Retina (tissue), 1 donor: ENCODE measurements at regions not wholly inside any gene's neighbourhood (a gene's known extent, or its start where the extent isn't known, plus 50 kb on each side); places are given as distances from the start of the nearest gene placed in this dataset.

Experiments
- DNase-seq: peaks from one replicate; pipeline ENCODE4 v3.0.0-alpha.2; 2016

DNA sequence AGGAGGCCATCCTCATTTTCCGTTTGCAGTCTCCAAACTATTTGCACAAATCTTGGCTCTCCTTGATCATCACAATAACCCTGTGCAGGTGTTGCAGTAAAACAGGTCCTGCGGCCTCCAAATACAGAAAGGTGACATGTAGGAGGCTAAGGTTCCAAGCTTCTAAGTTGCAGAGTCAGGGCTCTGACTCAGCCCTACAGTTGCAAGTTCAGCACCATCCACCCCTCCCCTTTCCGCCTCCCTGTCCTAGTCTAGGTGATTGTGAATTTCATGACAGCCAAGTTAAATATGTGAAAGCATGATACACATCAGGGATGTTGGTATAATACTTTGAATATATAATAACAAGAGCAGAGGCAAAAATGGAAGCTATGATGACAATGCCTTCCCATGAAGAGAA is 317.3 kb upstream of the CDH4 start:
- no peak for DNase-seq

DNA sequence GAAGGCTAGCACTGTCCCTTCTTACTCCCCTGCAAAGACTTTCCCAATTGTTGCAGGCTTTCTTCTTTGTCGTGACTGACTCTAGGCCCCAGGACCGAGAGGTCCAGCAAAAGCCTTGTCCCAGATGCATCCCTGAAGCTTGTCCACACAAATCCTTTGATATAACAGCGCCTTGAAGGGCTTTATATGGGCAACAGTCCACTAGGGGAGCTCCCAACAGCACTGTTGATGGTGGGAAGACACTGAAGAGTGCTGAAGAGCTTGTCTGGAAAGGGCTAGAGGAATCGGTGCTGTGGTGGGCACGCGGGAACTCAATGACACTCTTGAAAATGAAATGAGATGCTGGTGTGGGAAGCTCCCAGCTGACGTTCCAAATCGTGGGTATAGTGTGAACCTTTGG is 316.1 kb upstream of the CDH4 start:
- no peak for DNase-seq

DNA sequence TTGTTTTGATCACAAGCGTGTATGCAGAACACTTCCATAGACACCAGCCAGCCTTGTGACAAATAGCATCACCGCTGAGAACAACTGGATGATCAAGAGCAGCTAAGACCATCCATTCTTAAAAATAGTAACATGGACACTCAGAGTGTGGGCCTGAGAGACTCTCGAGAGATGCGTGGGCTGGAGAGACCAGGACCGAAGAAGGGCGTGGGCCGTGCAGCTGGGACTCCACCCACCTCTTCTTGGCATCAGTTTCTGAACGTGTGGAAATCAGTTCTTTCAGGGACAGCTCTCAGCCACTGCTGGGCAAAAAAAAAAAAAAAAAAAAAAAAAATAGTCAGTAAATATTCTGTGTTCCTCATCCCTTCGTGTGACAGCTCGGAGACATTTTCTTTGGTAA is 314.5 kb upstream of the CDH4 start:
- no peak for DNase-seq

DNA sequence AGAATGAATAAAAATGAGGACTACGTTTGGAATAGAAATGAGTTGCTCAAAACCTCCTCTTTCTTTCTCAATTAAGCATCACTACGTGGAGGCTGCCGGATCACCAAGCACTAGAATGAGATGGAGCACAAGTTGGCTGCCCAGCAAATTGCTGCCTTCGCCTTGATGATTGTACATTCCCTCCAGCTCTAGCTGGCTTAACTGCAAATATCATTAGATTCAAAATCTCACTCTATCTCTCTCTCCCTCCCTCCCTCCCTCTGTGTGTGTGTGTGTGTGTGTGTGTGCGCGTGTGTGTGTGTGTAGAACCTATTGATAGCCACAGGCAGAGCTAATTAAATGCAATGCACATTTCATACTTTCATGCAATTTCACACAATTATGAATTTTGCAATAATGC is 310.7 kb upstream of the CDH4 start:
- no peak for DNase-seq

DNA sequence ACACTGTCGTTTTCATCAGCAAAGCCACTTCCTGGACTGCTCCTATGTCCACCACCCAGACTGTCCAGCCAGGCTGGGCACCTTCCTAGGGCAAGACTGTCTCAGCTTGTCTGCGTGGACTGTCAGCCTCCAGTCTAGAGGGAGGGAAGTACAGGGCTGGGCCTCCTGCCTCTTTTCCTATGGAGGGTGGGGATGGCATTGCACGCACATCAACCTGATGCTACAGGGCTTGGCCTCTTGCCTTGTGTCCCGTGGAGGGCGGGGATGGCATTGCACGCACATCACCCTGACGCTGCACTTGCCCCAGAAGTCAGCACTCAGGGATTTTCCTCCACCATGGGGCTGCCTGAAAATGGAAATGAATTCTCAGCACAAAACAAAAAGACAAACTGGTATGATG is 304.2 kb upstream of the CDH4 start:
- DNase-seq = no peak

DNA sequence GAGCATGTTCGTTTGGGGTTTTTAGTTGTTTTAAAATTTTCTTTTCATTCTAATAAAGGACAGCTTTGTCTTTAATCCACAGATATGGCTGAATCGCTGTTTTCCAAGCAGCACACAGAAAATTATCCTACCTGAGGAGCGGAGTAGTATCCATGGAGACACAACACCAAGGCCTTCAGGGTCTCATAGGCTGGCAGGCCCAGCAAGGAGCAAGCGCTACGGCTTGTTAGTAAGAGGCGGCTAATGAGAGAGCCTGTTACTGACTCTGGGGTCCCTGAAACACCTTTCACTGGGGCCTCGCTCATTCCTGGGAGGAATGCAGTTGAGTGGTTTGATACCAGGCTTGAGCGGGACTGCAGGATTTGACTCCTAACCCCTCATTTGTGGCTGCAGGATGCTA is 303.8 kb upstream of the CDH4 start:
- no peak for DNase-seq

DNA sequence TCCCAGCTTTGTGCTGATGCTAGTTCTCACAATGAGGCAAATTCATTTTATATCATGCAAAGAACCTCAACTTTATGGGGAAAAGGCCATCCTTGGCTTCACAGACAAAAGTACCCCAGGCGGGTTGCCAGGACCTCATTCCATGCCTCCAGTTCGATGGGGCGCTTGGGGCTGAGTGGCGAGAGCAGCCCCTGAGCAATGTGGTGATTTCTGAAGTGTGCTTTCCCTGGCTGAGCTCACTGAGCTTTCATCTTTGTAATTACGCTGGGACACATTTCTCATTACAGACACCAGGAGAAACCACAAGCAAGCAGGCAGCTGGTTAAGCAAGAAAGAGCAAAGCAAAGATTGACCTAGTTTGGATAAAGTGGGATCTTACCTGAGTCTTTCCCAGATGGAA is 301.5 kb upstream of the CDH4 start:
- DNase-seq = no peak

DNA sequence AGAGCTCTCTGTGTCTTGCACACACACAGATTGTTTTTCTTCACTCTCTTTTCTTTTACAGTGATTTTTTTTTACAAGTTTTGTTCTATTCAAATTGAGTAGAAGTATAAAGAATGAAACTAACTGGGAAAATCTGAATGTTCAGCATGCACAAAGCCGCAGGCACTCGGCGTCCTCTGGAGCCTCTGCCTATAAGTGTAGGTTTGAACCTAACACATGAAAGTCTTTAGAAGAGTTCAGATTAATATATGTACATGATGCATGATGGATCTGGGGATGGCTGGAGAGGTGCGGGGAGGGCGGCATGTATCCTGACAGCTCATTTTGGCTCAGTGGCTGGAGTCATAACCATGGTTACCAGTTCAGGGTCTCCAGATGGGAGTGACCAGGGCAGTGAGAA is 301.1 kb upstream of the CDH4 start:
- DNase-seq = no peak

DNA sequence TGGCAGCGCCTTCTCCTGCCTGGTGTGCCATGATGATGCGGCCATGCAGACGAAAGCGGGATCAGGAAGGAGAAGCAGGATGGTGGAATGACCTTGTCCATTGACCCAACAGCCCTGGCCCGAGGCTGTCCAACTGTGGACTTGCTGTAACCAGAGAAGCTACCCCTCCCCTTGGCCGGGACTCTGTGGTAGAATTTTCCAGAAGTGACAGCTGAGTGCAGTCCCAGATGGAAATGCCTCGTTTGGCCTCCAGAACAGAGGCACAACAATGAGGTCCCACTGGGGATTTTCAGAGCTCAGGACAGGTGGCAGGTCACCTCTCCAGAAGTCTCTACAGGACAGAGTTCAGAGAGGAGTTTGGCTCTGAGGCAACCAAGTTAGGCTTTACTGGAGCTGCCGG is 299.2 kb upstream of the CDH4 start:
- DNase-seq = no peak

DNA sequence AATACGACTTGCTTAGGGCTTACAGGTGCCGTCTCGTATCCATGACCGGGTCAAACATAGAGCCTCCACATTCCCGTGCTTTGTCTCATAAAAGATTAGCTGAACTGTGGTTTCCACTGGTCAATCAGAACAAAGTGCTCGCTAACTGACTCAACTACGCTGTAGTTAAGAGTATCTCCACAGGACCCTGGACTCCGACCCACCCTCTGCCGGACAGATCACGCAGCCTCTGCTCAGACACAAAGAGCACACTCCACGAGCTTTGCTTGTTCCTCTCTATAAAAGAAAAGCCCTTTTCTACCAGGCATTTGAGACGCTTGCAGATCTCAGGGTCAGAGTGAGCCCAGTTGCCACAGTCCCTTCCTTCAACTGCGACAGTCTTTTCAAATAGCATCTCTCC is 298.7 kb upstream of the CDH4 start:
- no peak for DNase-seq

DNA sequence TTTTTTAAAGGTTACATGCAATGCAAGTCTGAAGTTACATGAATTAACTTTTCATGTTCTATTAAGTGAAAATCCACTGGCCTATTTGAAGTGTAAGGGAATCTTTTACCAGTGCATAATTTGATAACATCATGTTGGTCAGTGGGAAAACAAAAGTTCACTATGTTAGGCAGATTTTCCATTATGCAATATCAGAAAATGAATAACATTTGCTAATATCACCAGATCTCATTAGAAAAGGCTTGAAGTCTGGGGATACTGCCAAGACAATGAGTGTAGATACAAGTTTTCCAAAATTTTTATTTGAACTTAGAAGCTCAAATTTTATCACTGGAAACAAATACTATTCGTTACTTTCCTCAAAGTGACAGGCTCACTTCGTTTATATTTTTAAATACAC is 296.4 kb upstream of the CDH4 start:
- DNase-seq = no peak

DNA sequence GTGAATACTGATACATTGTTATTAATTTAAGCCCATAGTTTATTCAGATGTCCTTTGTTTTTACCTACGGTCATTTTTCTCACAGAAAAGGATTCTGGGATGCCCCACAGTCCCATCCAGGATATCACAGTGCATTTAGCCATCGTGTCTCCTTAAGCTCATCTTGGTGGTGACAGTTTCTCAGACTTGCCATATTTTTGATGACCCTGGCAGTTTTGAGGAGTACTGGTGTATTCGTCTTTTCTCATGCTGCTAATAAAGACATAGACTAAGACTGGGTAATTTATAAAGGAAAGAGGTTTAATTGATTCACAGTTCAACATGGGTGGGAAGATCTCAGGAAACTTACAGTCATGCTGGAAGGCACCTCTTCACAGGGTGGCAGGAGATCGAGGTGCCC is 295.9 kb upstream of the CDH4 start:
- DNase-seq = no peak

DNA sequence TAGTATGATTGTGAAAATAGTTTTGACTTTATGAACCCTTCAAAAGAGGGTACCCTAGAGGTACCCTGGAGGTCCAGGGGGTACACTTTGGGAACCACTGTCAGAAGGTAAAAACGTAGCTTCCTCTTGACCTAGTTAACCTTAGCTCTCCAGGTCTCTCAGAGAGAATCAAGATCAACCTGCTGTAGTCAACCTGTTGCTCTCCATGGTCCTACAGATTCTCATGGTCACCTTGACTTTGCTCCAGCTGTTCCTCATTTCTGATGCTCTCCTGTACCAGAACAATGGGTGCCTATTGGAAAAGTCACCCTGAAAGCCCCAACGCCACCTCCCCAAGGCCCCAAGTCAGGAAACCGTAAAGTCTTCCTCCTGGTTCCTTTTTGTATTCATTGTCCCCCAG is 294.4 kb upstream of the CDH4 start:
- DNase-seq = no peak

DNA sequence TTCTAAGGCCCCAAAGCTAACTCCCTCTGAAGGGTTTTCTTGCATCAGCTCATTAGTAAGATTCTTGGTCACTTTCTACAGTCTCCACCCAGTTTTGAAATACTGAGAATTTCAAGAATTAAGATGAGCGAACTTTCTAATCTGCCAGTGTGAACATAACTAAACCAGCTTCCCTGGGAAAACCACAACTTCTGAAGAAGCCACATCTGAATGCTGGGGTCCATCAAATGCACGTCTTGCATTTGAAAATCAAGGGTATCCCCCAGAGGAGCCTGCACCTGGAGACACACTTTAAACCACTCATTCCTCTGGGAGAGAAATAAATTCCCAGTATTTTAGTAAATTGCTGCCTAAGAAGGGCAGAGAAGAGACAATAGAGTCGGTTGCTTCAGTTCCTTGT is 292.1 kb upstream of the CDH4 start:
- no peak for DNase-seq

DNA sequence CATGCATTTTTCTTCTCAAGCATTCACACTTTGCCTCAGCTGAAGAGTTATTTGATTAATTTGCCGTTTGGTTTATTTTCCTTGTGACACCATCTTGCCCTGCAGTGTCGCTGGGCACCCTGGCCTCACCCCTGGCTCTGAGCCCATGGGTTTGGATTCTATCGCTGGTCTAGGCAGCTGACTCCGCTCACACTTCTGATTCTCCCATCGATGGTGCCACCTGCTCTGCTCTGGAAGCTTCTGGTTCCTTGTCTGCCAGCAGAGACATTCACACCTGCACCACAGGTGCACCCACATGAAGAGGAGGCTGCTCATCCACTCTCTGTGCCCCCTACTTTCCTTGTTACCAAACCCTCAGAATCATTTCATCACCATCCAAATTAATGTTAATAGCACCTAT is 291.6 kb upstream of the CDH4 start:
- DNase-seq = no peak

DNA sequence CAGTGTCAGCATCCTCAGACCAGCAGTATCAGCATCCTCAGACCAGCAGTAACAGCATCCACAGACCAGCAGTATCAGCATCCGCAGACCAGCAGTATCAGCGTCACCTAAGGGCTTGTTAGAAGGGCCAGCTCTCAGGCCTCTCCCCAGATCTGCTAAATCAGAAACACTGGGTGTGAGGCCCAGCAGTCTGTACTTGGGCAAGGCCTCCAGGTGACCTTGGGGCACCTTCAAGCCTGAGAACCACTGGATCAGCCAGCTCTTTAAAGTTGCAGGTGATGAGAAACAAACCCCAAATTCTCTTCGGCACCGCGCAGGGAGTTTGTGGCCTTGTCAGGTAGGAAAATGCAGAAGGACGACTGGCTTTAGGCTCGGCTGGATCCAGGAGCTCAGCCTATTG is 290.5 kb upstream of the CDH4 start:
- DNase-seq = no peak

DNA sequence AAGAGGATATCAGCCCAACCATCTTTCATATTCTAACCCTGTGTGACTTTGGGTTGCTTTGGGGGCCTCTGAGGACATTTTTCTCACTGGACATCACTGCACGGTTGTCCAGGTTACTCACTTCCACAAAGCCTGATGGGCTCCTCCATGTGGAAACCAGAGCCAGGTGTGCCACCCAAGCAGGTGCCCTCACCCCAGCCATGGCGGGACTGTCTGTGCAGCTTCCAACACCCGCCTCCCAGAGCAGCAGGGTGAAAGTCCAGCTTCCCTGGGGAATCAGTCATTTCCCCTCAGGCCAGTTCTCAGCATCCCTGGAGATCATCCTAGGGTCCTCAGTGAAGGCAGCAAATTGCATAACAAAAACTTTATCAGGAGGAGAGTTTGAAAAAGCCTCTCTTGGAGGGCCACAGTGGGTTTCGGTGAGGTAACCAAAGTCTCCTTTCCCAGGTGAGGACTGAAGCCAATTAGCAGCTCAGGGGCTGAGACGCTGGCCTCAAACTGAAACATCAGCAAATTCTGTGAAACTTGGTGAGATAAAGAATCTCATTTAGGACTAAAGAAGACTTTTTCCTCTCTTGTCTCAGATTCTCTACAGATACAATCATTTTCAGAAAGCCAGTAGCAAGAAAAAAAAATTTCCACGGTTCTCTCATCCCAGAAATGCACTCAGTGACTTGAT is 289.6 kb upstream of the CDH4 start:
- no peak for DNase-seq

DNA sequence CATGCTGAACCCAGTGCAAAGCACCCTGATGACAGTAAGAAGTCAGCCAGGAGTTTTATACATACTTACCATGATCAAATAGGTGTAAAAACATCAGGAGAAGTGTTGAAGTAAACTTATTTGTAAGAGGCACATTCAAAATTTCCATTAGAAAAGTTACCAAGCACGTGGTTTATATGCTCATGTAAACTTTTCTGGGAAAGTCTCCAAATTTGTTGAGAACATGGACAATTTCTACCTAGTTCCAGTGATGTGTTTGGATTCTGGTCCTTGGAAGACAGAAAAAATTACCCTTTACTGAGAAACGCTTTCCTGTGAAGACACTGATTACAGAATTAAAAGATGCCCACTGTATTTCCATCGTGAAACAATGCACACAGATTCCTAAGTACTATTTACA is 288.9 kb upstream of the CDH4 start:
- DNase-seq = no peak

DNA sequence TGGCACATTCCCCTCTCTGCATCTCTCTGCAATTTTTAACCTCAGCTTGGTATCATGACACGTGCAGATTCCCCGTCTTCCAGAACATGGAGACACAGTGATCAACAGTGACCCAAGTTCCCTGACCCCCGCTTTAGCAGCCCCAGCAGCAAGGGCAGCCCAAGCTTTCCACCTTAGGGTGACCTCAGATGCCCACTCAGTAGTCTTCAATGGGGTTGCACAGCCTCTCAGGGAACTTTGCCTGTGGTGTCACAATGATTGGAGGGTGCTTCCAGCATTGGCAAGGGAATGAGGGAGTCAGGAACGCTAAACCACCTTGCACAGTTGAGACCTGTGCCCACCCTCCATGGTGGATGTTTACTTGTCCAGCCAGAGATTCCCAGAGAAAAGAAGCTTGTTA is 287.1 kb upstream of the CDH4 start:
- DNase-seq = no peak

DNA sequence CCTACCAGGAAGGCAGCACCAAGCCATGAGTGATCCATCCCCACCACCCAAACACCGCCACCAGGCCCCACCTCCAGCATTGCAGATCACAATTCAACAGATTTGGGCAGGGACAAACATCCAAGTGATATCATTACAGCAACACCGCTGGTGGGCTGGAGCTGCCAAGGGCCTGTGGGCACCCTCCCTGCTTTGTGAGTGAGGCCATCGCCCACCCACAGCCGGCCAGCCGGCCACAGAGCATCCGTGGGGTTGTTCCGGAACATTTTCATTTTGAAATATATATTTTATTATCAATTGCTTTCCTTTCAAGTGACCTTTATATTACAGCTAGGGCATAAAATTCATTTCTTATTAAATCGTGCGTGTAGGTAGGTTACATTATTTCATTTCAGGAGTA is 286.0 kb upstream of the CDH4 start:
- no peak for DNase-seq

DNA sequence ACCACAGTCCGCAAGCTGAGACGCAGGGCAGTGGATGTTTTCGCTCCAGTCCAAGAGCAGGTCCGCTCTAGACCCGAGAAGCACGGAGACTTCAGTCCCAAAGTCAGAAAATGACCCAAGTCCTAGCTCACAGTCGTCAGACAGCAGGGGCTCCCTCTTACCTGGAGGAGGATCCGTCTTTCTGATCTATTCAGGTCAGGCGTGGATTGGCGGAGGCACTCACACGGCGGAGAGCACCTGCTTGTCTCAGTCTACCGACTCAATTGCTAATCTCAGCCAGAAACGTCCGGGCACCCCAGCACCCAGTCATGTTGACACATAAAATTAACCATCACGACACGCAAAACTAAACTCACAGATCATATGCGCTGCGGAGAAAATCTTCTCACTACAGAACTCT is 285.3 kb upstream of the CDH4 start:
- no peak for DNase-seq

DNA sequence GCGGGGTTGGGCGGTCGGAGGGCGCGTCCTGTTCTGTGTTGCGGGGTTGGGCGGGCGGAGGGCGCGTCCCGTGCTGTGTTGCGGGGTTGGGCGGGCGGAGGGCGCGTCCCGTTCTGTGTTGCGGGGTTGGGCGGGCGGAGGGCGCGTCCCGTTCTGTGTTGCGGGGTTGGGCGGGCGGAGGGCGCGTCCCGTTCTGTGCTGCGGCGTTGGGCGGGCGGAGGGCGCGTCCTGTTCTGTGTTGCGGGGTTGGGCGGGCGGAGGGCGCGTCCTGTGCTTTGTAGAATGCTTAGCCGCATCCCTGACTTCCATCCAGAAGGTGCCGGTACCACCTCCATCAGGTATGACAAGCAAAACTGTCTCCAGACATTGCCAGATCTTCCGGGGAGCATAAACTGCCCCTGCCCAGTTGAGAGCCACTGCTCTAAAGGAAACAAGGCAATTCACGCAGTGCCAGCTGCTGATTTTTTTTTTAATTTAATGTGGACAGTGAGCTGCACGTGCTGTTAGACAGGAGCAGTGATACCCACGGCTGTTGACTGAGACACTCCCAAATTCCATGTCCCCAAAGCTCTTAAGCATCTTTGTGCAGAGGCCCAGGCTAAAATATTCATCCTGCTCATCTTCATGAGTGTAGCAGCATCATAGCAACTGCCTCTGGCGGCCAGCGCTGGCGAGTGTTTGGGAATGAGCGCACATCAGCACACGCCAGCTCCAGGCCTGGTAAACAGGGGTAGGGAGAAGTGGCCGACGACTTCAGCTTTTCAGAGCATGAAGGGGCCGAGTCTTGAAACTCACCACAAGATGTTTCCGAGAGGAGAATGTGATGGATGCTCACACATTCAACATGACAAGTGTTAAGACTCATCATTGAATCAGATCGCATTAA is 284.4 kb upstream of the CDH4 start:
- no peak for DNase-seq

DNA sequence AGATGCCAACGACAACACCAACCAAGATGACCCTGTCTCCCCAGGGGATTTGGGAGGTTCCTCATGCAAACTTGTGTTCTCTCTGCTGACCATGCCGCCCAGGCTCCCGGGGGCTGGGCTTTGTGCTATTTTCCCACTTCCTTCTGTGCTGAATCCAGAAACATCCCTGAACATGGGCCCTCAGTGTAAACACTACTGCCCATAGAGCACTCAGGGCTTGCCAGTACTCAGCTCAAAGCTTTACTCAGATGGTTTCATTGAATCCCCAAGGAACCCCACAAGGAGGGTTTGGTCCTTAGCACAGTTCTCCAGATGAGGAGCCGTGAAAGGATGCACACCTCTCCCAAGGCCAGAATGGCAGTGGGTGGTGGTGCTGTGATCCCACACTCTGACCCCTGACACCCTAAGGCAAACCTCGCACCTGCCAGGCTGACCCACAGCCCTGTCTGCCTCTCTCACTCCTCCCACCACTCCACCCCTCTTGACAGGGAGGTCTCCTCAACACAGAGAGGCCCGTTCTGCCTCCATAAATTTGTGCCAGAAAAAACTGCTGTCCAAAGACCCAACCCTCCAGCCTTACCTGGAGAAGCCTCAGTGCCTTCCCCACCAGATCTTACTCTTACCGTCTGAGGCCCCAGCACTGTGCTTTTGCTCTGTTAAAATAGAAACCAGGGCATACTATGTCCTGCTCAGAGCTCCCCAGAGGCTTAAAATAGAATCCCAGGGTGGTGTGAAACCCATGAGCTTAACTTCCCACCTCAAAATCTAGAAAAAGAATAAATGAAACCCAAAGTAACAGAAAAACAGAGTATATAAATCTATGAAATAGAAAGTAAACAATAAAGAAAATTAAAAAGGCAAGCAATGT is 283.0 kb upstream of the CDH4 start:
- no peak for DNase-seq

DNA sequence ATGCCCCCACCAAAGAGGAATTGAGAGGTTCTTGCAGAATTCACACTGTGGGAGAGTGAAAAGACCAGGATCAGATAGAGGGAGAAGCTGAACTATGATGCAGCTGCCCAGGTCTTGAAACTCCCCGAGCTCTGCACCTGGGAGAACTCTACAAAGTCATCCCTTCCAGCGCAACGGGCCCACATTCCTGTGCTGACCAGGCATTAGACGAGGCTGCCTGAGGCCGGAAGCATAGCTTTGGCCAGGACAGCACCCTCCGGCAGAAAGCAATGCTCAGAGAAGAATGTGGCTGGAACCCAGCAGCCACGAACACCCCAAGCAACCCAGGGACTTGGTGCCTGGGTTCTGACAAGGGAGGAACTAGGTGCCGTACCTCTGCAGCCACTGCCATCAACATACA is 281.5 kb upstream of the CDH4 start:
- no peak for DNase-seq
